CD4-positive, alpha-beta T cell (primary cell): ENCODE measurements at regions not wholly inside any gene's neighbourhood (a gene's known extent, or its start where the extent isn't known, plus 50 kb on each side); places are given as distances from the start of the nearest gene placed in this dataset.

ENCODE experiments used
- ATAC-seq: fragments of 200-7000 bp; cut with Tn5 transposase; one replicate; pipeline ENCODE4 v1.10.0; 2022; ENCODE audit warnings: mild to moderate bottlenecking; ENCODE audit not compliant: poor library complexity
- CTCF ChIA-PET: fragments of 350-600 bp; sonication (Branson Sonifier 250); formaldehyde crosslinking; loops from one replicate; lab custom pipeline; 2021; ENCODE audit warnings: antibody characterized with exemption, inconsistent platforms; lab: Charles Lee
- POLR2A ChIA-PET: fragments of 350-600 bp; sonication (Branson Sonifier 250); formaldehyde crosslinking; loops from one replicate; lab custom pipeline; 2021; ENCODE audit warnings: antibody characterized with exemption, inconsistent platforms; lab: Charles Lee
- DNase-seq, 14 experiments: peaks; one replicate each; pipeline ENCODE4 v3.0.0-alpha.2; 2013 to 2020; ENCODE audit warnings: mixed read lengths in 2 of 14
- H3K27ac ChIP-seq, 2 donors: one replicate each; pipeline versions ENCODE4 v1.5.1 to v1.7.0; 2013; ENCODE audit warnings: low read length in 2 of 2, low read depth in 1 of 2, mild to moderate bottlenecking in 1 of 2
- H3K27me3 ChIP-seq, 2 experiments: 1 replicate in 1 of 2; 2 replicates in 1 of 2; pipeline versions ENCODE4 v1.6.1 to v1.7.0; 2013; ENCODE audit warnings: low read length in 2 of 2, control low read depth in 1 of 2, mild to moderate bottlenecking in 1 of 2, moderate library complexity in 1 of 2; ENCODE audit not compliant: insufficient read depth in 2 of 2, control insufficient read depth in 1 of 2
- H3K36me3 ChIP-seq: one replicate; pipeline ENCODE4 v1.6.1; 2013; ENCODE audit warnings: low read length, control low read depth; ENCODE audit not compliant: insufficient read depth
- H3K4me1 ChIP-seq: one replicate; pipeline ENCODE4 v1.6.1; 2013; ENCODE audit warnings: low read length, control low read depth; ENCODE audit not compliant: insufficient read depth
- H3K4me3 ChIP-seq: one replicate; pipeline ENCODE4 v1.5.1; 2013; ENCODE audit warnings: mild to moderate bottlenecking, low read length, moderate library complexity
- H3K9me3 ChIP-seq, 2 experiments: 1 replicate in 1 of 2; 2 replicates in 1 of 2; pipeline versions ENCODE4 v1.6.1 to v1.7.0; 2013; ENCODE audit warnings: low read length in 2 of 2, mild to moderate bottlenecking in 2 of 2, control low read depth in 1 of 2, moderate library complexity in 1 of 2; ENCODE audit not compliant: control insufficient read depth in 1 of 2, insufficient read depth in 1 of 2
- H3K27ac Mint-ChIP-seq: one replicate; pipeline ENCODE4 v1.8.0; 2020; ENCODE audit warnings: mixed read lengths
- H3K27me3 Mint-ChIP-seq: one replicate; pipeline ENCODE4 v1.8.0; 2021; ENCODE audit warnings: mixed read lengths
- H3K36me3 Mint-ChIP-seq: one replicate; pipeline ENCODE4 v1.8.0; 2021; ENCODE audit warnings: low read depth, mixed read lengths
- H3K4me1 Mint-ChIP-seq: one replicate; pipeline ENCODE4 v1.8.0; 2021; ENCODE audit warnings: low read depth, mixed read lengths
- H3K4me3 Mint-ChIP-seq: one replicate; pipeline ENCODE4 v1.8.0; 2020; ENCODE audit warnings: mild to moderate bottlenecking, mixed read lengths
- H3K9me3 Mint-ChIP-seq: one replicate; pipeline ENCODE4 v1.8.0; 2020; ENCODE audit warnings: mixed read lengths
- CTCF ChIP-seq: fragments of 200-600 bp; IDR thresholded peaks from one replicate; pipeline ENCODE4 v1.8.0; 2022; ENCODE audit warnings: antibody characterized with exemption, mild to moderate bottlenecking
- intact Hi-C, 2 experiments: fragments of 100-400 bp; cut with DNase I in 1 of 2; cut with micrococcal nuclease in 1 of 2; formaldehyde crosslinking; loops; one replicate each; pipeline versions ENCODE4 v1.15.1 to v1.9.0; 2023 to 2025; cut with DNase I, micrococcal nuclease

GRCh38 chrX:127606590-127606989 lies 445.6 kb downstream of the ACTRT1 start:
- no peaks in the 10 kb centered on the region for H3K4me1 Mint-ChIP-seq
- H3K27ac Mint-ChIP-seq: no peak overlapping the region
- H3K36me3 Mint-ChIP-seq: no peaks in the 10 kb centered on the region
- no peaks in the 10 kb centered on the region for H3K9me3 ChIP-seq
- no peak overlapping the region for H3K4me3 ChIP-seq
- no peaks in the 10 kb centered on the region for H3K9me3 Mint-ChIP-seq
- intact Hi-C loops: no loop called here
- POLR2A ChIA-PET: no interaction called here
- no peaks in the 10 kb centered on the region for H3K27me3 ChIP-seq
- CTCF ChIA-PET: no interaction called here
- DNase-seq: no peak
- H3K27ac ChIP-seq: no peak overlapping the region
- TF ChIP-seq CTCF: no peak
- H3K4me3 Mint-ChIP-seq: no peak overlapping the region
- no peaks in the 10 kb centered on the region for H3K36me3 ChIP-seq
- no peaks in the 10 kb centered on the region for H3K27me3 Mint-ChIP-seq
- H3K4me1 ChIP-seq: no peaks in the 10 kb centered on the region
- ATAC-seq: no peak

GRCh38 chrX:127596882-127597281 lies 455.3 kb downstream of the ACTRT1 start:
- Mint-ChIP-seq H3K36me3 (no peaks in the 10 kb centered on the region), H3K27me3 (no peaks in the 10 kb centered on the region), H3K4me1 (no peaks in the 10 kb centered on the region), H3K4me3 (no peak overlapping the region), H3K27ac (no peak overlapping the region), H3K9me3 (no peaks in the 10 kb centered on the region)
- H3K36me3 ChIP-seq: no peaks in the 10 kb centered on the region
- ChIA-PET POLR2A (no interaction called here), CTCF (no interaction called here)
- intact Hi-C loops: no loop called here
- DNase-seq (no peak), ATAC-seq (no peak)
- H3K27me3 ChIP-seq: no peaks in the 10 kb centered on the region
- no peak overlapping the region for H3K4me3 ChIP-seq
- TF ChIP-seq CTCF: no peak
- H3K9me3 ChIP-seq: no peaks in the 10 kb centered on the region
- no peaks in the 10 kb centered on the region for H3K4me1 ChIP-seq
- no peak overlapping the region for H3K27ac ChIP-seq

- ChIA-PET CTCF (no interaction called here), POLR2A (no interaction called here)
- Histone ChIP-seq H3K27me3 (no peaks in the 10 kb centered on the region), H3K4me3 (no peak overlapping the region), H3K27ac (no peak overlapping the region), H3K4me1 (no peaks in the 10 kb centered on the region), H3K36me3 (no peaks in the 10 kb centered on the region), H3K9me3 (peaks cover 0 to 13% of the 10 kb centered on the region in 2 experiments)
- Mint-ChIP-seq H3K36me3 (no peaks in the 10 kb centered on the region), H3K4me3 (no peak overlapping the region), H3K27ac (no peak overlapping the region), H3K9me3 (peaks cover 6% of the 10 kb centered on the region), H3K4me1 (no peaks in the 10 kb centered on the region), H3K27me3 (no peaks in the 10 kb centered on the region)
- no peak for ATAC-seq
- no peak for DNase-seq
- intact Hi-C loops: no loop called here
- no peak for TF ChIP-seq CTCF
Measured at GRCh38 chrX:127578395-127578794, 473.8 kb downstream of the ACTRT1 start.
